IMR-90 (cell line): ENCODE measurements at regions not wholly inside any gene's neighbourhood (a gene's known extent, or its start where the extent isn't known, plus 50 kb on each side); places are given as distances from the start of the nearest gene placed in this dataset.

Experiments used
- ATAC-seq: fragments of 200-7000 bp; cut with Tn5 transposase; 2 replicates; pipeline ENCODE4 v1.9.1; 2020; ENCODE audit warnings: low read depth, mild to moderate bottlenecking, moderate library complexity
- BruUV-seq: library from RNA; stranded (reverse); fragments of 400-500 nt; replicated peaks from 2 replicates; lab custom pipeline; 2021; lab: Mats Ljungman, UMichigan
- CTCF ChIA-PET: fragments of 300-600 bp; formaldehyde crosslinking; extraction: SDS; loops from one replicate; lab custom pipeline; 2021; ENCODE audit warnings: antibody characterized with exemption; lab: Yijun Ruan, JAX
- POLR2A ChIA-PET: fragments of 300-600 bp; sonication (Branson Sonifier 250); formaldehyde crosslinking; loops from one replicate; lab custom pipeline; 2022; ENCODE audit warnings: antibody characterized with exemption; ENCODE audit not compliant: unreplicated experiment; lab: Charles Lee
- DNase-seq: peaks from one replicate; pipeline ENCODE4 v3.0.0; 2013
- H2AFZ ChIP-seq: replicated peaks from 2 replicates; pipeline ENCODE3; 2013; ENCODE audit warnings: low read length, mild to moderate bottlenecking; ENCODE audit not compliant: poor library complexity
- H2AK5ac ChIP-seq: 2 replicates; pipeline ENCODE4 v1.6.1; 2013; ENCODE audit warnings: low read depth, low read length, inconsistent platforms
- H2AK9ac ChIP-seq: replicated peaks from 2 replicates; pipeline ENCODE3; 2013; ENCODE audit warnings: mild to moderate bottlenecking, low read depth, low read length, moderate library complexity; ENCODE audit not compliant: poor library complexity
- H2BK120ac ChIP-seq: 2 replicates; pipeline ENCODE4 v1.6.1; 2013; ENCODE audit warnings: low read depth, low read length, inconsistent platforms
- H2BK15ac ChIP-seq: 3 replicates; pipeline ENCODE4 v1.6.1; 2013; ENCODE audit warnings: low read depth, low read length, inconsistent platforms
- H2BK20ac ChIP-seq: 2 replicates; pipeline ENCODE4 v1.6.1; 2013; ENCODE audit warnings: low read depth, mild to moderate bottlenecking, inconsistent platforms, low read length, moderate library complexity
- H2BK5ac ChIP-seq: 2 replicates; pipeline ENCODE4 v1.6.1; 2013; ENCODE audit warnings: mild to moderate bottlenecking, low read depth, low read length, inconsistent platforms; ENCODE audit not compliant: poor library complexity, severe bottlenecking
- H3K14ac ChIP-seq: replicated peaks from 2 replicates; pipeline ENCODE4 v1.6.1; 2013; ENCODE audit warnings: low read depth, low read length, inconsistent platforms
- H3K18ac ChIP-seq: 2 replicates; pipeline ENCODE4 v1.6.1; 2013; ENCODE audit warnings: low read depth, low read length, control low read depth
- H3K23ac ChIP-seq: 2 replicates; pipeline ENCODE4 v1.6.1; 2013; ENCODE audit warnings: low read depth, low read length, inconsistent platforms
- H3K27ac ChIP-seq: 2 replicates; pipeline ENCODE4 v1.5.1; 2013; ENCODE audit warnings: mild to moderate bottlenecking, control low read depth, low read length; ENCODE audit not compliant: insufficient read depth
- H3K27me3 ChIP-seq: 2 replicates; pipeline ENCODE4 v1.6.1; 2013; ENCODE audit warnings: low read length; ENCODE audit not compliant: control insufficient read depth, insufficient read depth
- H3K36me3 ChIP-seq: 2 replicates; pipeline ENCODE4 v1.6.1; 2013; ENCODE audit warnings: low read length, mixed read lengths; ENCODE audit not compliant: control insufficient read depth, insufficient read depth
- H3K4ac ChIP-seq: 2 replicates; pipeline ENCODE4 v1.6.1; 2013; ENCODE audit warnings: low read depth, low read length, inconsistent platforms
- H3K4me1 ChIP-seq: 2 replicates; pipeline ENCODE4 v1.6.1; 2013; ENCODE audit warnings: low read length, mixed read lengths; ENCODE audit not compliant: control insufficient read depth, insufficient read depth
- H3K4me2 ChIP-seq: 2 replicates; pipeline ENCODE4 v1.6.1; 2013; ENCODE audit warnings: low read depth, mild to moderate bottlenecking, control low read depth, low read length, moderate library complexity
- H3K4me3 ChIP-seq: 2 replicates; pipeline ENCODE4 v1.5.1; 2013; ENCODE audit warnings: low read depth, mild to moderate bottlenecking, control low read depth, low read length, moderate library complexity; ENCODE audit not compliant: insufficient read depth
- H3K56ac ChIP-seq: 2 replicates; pipeline ENCODE4 v1.6.1; 2013; ENCODE audit warnings: low read length, inconsistent platforms; ENCODE audit not compliant: insufficient read depth; ENCODE audit errors: extremely low read depth
- H3K79me1 ChIP-seq, 2 experiments: 2 replicates each; pipeline ENCODE4 v1.6.1; 2013; ENCODE audit warnings: low read length in 2 of 2, inconsistent platforms in 1 of 2, low read depth in 1 of 2
- H3K9ac ChIP-seq: 2 replicates; pipeline ENCODE4 v1.6.1; 2013; ENCODE audit warnings: low read depth, low read length, control low read depth
- H3K9me1 ChIP-seq: 2 replicates; pipeline ENCODE4 v1.6.1; 2013; ENCODE audit warnings: low read length, inconsistent platforms; ENCODE audit not compliant: insufficient read depth
- H3K9me3 ChIP-seq: 2 replicates; pipeline ENCODE4 v1.6.1; 2013; ENCODE audit warnings: low read length; ENCODE audit not compliant: control insufficient read depth, insufficient read depth
- H4K20me1 ChIP-seq: 2 replicates; pipeline ENCODE4 v1.6.1; 2013; ENCODE audit warnings: low read length, inconsistent platforms; ENCODE audit not compliant: insufficient read depth
- H4K5ac ChIP-seq: 2 replicates; pipeline ENCODE4 v1.6.1; 2013; ENCODE audit warnings: mild to moderate bottlenecking, low read depth, low read length, control low read depth
- H4K8ac ChIP-seq, 2 experiments: 2 replicates each; pipeline ENCODE4 v1.6.1; 2013; ENCODE audit warnings: low read depth in 2 of 2, low read length in 2 of 2, control low read depth in 1 of 2, inconsistent platforms in 1 of 2
- H4K91ac ChIP-seq: 2 replicates; pipeline ENCODE4 v1.6.1; 2013; ENCODE audit warnings: low read depth, low read length, inconsistent platforms; ENCODE audit not compliant: insufficient read depth
- MAZ ChIP-seq: IDR thresholded peaks from 2 replicates; pipeline ENCODE4 v1.6.1; 2012; ENCODE audit warnings: low read depth, mild to moderate bottlenecking, low read length, improper control_type of control experiment, moderate library complexity, borderline replicate concordance
- NFE2L2 ChIP-seq: fragments of 150-350 bp; IDR thresholded peaks from 2 replicates; pipeline ENCODE4 v1.6.1; 2016; ENCODE audit warnings: low read depth, mild to moderate bottlenecking, low read length
- POLR2A ChIP-seq: IDR thresholded peaks from 2 replicates; pipeline ENCODE4 v1.6.1; 2012; ENCODE audit warnings: mild to moderate bottlenecking, low read depth, low read length
- RAD21 ChIP-seq: IDR thresholded peaks from 2 replicates; pipeline ENCODE4 v1.6.1; 2012; ENCODE audit warnings: low read length, improper control_type of control experiment
- SMC3 ChIP-seq: fragments of 150-350 bp; IDR thresholded peaks from 2 replicates; pipeline ENCODE4 v1.6.1; 2016; ENCODE audit warnings: low read depth, mild to moderate bottlenecking, antibody characterized with exemption, low read length, moderate library complexity
- WGBS, 2 experiments: methylation state at CpG; one replicate each; pipeline versions ENCODE4 v1.1.5 to v1.1.7; 2013; ENCODE audit warnings: missing lambda C conversion rate in 2 of 2; ENCODE audit not compliant: insufficient read length in 1 of 2; ENCODE audit errors: extremely low coverage in 2 of 2; 5-methylcytosine and 5-hydroxymethylcytosine counted together
- dilution Hi-C: fragments of 300-500 bp; cut with HindIII; formaldehyde crosslinking; loops from one replicate; pipeline ENCODE4 v1.14.3; 2018; ENCODE audit warnings: low sequenced_read_pairs; ENCODE audit not compliant: unreplicated experiment
- in situ Hi-C: fragments of 300-500 bp; cut with MboI; formaldehyde crosslinking; loops from 3 replicates; pipeline ENCODE4 v1.14.3; 2019; ENCODE audit warnings: low sequenced_read_pairs, inconsistent platforms, mixed read lengths
- intact Hi-C: fragments of 100-400 bp; cut with micrococcal nuclease; formaldehyde crosslinking; loops from 2 replicates; pipeline ENCODE4 v1.10.0; 2022
- TF ChIP-seq, protein P1 (sequence below): fragments of 150-350 bp; IDR thresholded peaks from 2 replicates; pipeline ENCODE4 v1.6.1; 2017; ENCODE audit warnings: mild to moderate bottlenecking, antibody characterized with exemption, low read length, low read depth

- Histone ChIP-seq H3K9me3 (no peaks in the 10 kb centered on the region), H4K91ac (no peak overlapping the region), H3K18ac (no peak overlapping the region), H3K4me3 (no peak overlapping the region), H3K23ac (no peak overlapping the region), H2BK5ac (no peak overlapping the region), H4K8ac (no peak overlapping the region), H4K5ac (no peak overlapping the region), H3K14ac (no peak overlapping the region), H2AK9ac (no peak overlapping the region), H3K9ac (no peak overlapping the region), H2BK15ac (no peak overlapping the region), H2BK20ac (no peak overlapping the region), H3K27me3 (no peaks in the 10 kb centered on the region), H3K56ac (no peak overlapping the region), H3K9me1 (no peaks in the 10 kb centered on the region), H2AFZ (no peak overlapping the region), H2BK120ac (no peak overlapping the region), H3K36me3 (no peaks in the 10 kb centered on the region), H3K4me2 (no peak overlapping the region), H3K79me1 (no peaks in the 10 kb centered on the region), H3K4me1 (peaks cover 7% of the 10 kb centered on the region; the same call in 1 of the 2 replicates), H2AK5ac (no peak overlapping the region), H4K20me1 (no peaks in the 10 kb centered on the region), H3K27ac (no peak overlapping the region), H3K4ac (no peak overlapping the region)
- intact Hi-C loops = loop anchor here (10.0 kb wide), 1 partner anchor 131 kb away; no protein-coding TSS in a partner anchor
- ChIA-PET POLR2A (no interaction called here), CTCF (no interaction called here)
- ATAC-seq (no peak), DNase-seq (no peak)
- TF ChIP-seq POLR2A (no peak), NFE2L2 (no peak), SMC3 (no peak), RAD21 (no peak), MAZ (no peak)
- TF ChIP-seq, protein P1, sequence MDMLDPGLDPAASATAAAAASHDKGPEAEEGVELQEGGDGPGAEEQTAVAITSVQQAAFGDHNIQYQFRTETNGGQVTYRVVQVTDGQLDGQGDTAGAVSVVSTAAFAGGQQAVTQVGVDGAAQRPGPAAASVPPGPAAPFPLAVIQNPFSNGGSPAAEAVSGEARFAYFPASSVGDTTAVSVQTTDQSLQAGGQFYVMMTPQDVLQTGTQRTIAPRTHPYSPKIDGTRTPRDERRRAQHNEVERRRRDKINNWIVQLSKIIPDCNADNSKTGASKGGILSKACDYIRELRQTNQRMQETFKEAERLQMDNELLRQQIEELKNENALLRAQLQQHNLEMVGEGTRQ = no peak
- in situ Hi-C loops = no loop called here
- dilution Hi-C loops = no loop called here
- BruUV-seq = no TSS peak
- 100% methylated on average over 1 of the region's 6 CpGs; no CpG with 5 or more reads in 1 of the 2 experiments for WGBS, 2 experiments
Observed at GRCh38 chr14:34364201-34364600, 97.8 kb downstream of the SPTSSA start.
